GM12865 (cell line): ENCODE measurements at regions not wholly inside any gene's neighbourhood (a gene's known extent, or its start where the extent isn't known, plus 50 kb on each side); places are given as distances from the start of the nearest gene placed in this dataset.

ENCODE experiments used
- DNase-seq: peaks from one replicate; pipeline ENCODE4 v3.0.0; 2010; ENCODE audit warnings: low read depth
- H3K4me3 ChIP-seq: 2 replicates; pipeline ENCODE4 v1.5.1; 2011; ENCODE audit warnings: mild to moderate bottlenecking, low read depth, low read length, control low read depth
- CTCF ChIP-seq: IDR thresholded peaks from 2 replicates; pipeline ENCODE4 v1.5.1; 2011; ENCODE audit warnings: low read length, control low read depth, low read depth, inconsistent platforms; ENCODE audit not compliant: insufficient read depth; ENCODE audit errors: missing control alignments

- DNase-seq: peak; percentile 90
- TF ChIP-seq CTCF: no peak
- H3K4me3 ChIP-seq: no peak overlapping the region
Observed at GRCh38 chr15:25939122-25939521, 76.0 kb upstream of the ATP10A start.

- DNase-seq: no peak
- no peak for TF ChIP-seq CTCF
Observed at GRCh38 chr15:25937796-25938195, 74.7 kb upstream of the ATP10A start.

GRCh38 chr15:25936004-25936403 is 72.9 kb upstream of the ATP10A start:
- no peak for DNase-seq
- H3K4me3 ChIP-seq: no peak overlapping the region
- no peak for TF ChIP-seq CTCF

More at GRCh38 chr15:25937796-25938195, 74.7 kb upstream of the ATP10A start:
- no peak overlapping the region for H3K4me3 ChIP-seq

- H3K4me3 ChIP-seq: no peak overlapping the region
- peak; percentile 62 for TF ChIP-seq CTCF
- peak; percentile 66 for DNase-seq
Observed at GRCh38 chr15:25933456-25934158, 70.5 kb upstream of the ATP10A start.

GRCh38 chr15:25932696-25933095 is 69.6 kb upstream of the ATP10A start:
- no peak for DNase-seq
- H3K4me3 ChIP-seq: no peak overlapping the region
- no peak for TF ChIP-seq CTCF

GRCh38 chr15:25931851-25932250 is 68.7 kb upstream of the ATP10A start:
- no peak for TF ChIP-seq CTCF
- no peak overlapping the region for H3K4me3 ChIP-seq
- DNase-seq: no peak

GRCh38 chr15:25930931-25931330 is 67.8 kb upstream of the ATP10A start:
- no peak overlapping the region for H3K4me3 ChIP-seq
- no peak for DNase-seq
- no peak for TF ChIP-seq CTCF
